Fibroblast of mammary gland (primary cell): ENCODE measurements at regions not wholly inside any gene's neighbourhood (a gene's known extent, or its start where the extent isn't known, plus 50 kb on each side); places are given as distances from the start of the nearest gene placed in this dataset.
A peak's percentile ranks its signal among the peaks of the same experiment; 100 is the strongest.

Source experiments
- DNase-seq: peaks from one replicate; pipeline ENCODE4 v3.0.0-alpha.2; 2010; ENCODE audit warnings: low read depth
- H3K4me3 ChIP-seq: 2 replicates; pipeline ENCODE4 v1.5.1; 2011; ENCODE audit warnings: low read depth, mild to moderate bottlenecking, low read length, moderate library complexity; ENCODE audit not compliant: control insufficient read depth
- TF ChIP-seq, protein P1 (sequence below): conservative IDR thresholded peaks from 2 replicates; pipeline ENCODE4 v1.5.1; 2011; ENCODE audit warnings: low read depth, low read length, inconsistent platforms; ENCODE audit not compliant: control insufficient read depth, insufficient read depth

DNA sequence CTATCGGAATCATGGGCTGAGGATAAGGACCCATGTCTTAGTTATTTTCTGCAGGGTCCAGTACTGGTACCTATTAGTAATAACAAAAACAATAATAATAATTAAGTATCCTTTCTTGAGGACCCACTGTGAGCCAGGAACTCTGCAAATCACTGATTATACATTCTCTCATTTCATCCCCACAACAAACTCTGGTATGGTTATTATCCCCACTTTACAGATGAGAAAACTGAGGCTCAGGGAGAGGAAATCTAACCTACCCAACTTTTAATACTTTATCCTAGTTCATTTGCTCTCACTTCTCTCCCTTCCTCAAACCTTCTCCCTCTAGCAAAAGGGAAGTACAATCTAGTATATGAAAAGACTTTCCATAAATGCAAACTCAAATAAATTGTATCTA is 528.4 kb upstream of the PROK2 start:
- H3K4me3 ChIP-seq, result no peak overlapping the region
- DNase-seq, result no peak
- TF ChIP-seq, protein P1, sequence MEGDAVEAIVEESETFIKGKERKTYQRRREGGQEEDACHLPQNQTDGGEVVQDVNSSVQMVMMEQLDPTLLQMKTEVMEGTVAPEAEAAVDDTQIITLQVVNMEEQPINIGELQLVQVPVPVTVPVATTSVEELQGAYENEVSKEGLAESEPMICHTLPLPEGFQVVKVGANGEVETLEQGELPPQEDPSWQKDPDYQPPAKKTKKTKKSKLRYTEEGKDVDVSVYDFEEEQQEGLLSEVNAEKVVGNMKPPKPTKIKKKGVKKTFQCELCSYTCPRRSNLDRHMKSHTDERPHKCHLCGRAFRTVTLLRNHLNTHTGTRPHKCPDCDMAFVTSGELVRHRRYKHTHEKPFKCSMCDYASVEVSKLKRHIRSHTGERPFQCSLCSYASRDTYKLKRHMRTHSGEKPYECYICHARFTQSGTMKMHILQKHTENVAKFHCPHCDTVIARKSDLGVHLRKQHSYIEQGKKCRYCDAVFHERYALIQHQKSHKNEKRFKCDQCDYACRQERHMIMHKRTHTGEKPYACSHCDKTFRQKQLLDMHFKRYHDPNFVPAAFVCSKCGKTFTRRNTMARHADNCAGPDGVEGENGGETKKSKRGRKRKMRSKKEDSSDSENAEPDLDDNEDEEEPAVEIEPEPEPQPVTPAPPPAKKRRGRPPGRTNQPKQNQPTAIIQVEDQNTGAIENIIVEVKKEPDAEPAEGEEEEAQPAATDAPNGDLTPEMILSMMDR, result no peak

DNA sequence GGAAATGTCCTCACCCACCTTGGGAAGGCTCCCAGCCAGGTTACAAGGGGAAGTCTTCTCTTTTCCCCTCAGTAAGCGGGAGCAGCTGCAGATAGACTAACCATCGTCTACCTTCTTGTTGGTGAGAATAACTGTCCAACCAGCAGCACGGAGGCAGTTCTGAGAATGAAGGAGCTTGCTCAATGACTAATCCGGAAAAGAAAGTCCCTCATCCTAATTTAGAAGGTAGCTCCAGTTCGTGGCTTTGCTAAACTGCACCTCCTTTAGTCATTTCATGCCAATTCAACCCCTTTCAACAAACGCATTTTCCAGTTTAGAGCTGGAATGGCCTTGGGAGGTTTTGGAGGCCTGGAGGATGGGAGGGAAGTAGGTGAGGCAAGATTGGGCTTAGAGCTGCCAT is 527.4 kb upstream of the PROK2 start:
- no peak overlapping the region for H3K4me3 ChIP-seq
- DNase-seq, result no peak
- TF ChIP-seq, protein P1, result no peak

DNA sequence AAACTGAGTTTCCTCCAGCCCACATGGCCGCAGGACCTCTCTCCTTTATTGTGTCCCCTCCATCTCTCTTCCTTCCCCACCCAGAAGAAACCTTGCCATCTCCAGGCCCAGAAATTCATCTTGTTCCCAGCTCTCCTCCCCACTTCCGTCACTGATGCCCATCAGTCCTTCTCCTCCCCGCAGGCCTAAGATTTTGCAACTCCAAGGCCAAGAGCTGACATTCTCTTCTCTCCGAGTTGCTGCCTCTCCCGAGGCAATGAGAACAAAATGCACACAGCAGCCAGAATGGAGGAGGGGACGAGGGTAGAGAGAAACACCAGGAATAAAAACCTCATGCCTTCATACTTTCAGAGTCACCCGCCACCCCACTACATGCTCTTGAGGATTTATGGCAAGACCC is 526.5 kb upstream of the PROK2 start:
- no peak for DNase-seq
- TF ChIP-seq, protein P1, result no peak
- H3K4me3 ChIP-seq, result no peak overlapping the region

DNA sequence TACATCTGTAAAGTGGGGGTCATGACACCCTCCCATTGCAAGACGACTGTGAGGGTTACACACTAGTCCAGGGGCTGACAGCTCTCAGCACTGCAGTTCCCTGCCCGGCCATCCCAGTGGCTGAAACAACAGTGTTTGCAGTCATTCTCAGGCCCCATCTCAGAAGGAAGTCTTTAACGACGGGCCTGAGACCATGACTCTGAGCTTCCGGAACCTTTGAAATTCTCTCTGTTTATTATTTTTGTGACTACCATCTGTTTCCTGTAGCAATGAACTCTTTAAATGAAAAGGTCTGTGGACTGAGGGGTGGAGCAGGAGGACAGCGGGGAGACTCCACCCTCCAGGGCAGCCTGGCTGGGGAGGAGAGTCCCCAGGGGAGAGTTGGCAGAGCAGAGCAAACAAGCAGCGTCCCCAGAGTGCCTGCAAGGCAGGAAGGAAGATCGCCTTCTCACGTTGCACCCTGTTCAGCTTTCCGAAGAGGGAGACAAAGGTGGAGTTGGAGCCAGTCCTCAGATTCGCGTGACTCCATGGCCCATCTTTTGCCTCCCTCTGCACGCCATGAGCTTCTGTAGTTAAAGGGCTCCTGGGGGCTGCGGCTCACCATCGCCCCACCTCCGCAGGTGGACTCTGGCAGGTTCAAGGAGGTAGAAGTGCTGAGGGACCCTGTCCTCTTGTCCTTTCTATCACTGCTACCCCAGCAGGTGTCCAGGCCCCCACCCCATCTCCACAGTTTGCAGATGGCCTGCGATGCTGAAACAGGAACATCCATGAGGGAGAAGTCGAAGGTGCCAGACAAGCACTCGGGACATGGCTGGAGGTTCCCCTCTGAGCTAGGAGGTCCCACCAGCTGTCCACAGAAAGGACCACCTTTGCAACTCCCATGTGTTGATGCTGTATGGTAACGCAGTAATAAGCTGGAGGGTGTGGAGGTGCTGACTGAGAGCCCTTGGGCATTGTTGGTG is 525.8 kb upstream of the PROK2 start:
- TF ChIP-seq, protein P1, result no peak
- peak; percentile 63 for DNase-seq
- no peak overlapping the region for H3K4me3 ChIP-seq

- no peak for DNase-seq
- TF ChIP-seq, protein P1, result no peak
- H3K4me3 ChIP-seq, result no peak overlapping the region
Observed at GRCh38 chr3:72309661-72310418, 524.9 kb upstream of the PROK2 start.

DNA sequence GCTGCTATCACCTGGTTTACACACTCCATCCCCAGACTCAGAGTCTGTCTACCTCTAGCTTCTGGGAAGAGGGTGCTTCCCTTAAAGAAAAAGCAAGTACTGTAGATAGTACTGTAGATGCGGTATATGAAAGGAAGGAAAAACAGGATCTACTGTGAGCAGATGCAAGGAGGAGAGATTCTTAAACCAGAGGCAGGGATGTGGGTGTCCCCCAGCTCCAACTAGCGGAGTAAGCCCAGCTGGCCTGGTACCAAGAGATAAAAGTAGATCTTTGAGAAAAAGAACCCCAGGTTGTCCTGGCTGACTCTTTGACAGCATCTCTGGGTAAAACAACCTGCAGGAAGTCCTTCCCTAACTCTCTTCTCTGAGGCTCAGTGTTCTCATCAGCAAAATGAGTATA is 523.7 kb upstream of the PROK2 start:
- no peak overlapping the region for H3K4me3 ChIP-seq
- no peak for DNase-seq
- TF ChIP-seq, protein P1, result no peak
